Ovary (tissue), 3 donors: ENCODE measurements at regions not wholly inside any gene's neighbourhood (a gene's known extent, or its start where the extent isn't known, plus 50 kb on each side); places are given as distances from the start of the nearest gene placed in this dataset.

Experiments used
- CTCF ChIP-seq, 3 donors: fragments of 450-650 bp in 2 of 3; fragments of 200-600 bp in 1 of 3; IDR thresholded peaks; one replicate each; pipeline versions ENCODE4 v1.5.1 to v1.8.0; 2016 to 2022; ENCODE audit warnings: antibody characterized with exemption in 3 of 3, mild to moderate bottlenecking in 1 of 3
- EP300 ChIP-seq: sonication (generic); formaldehyde crosslinking; IDR thresholded peaks from one replicate; pipeline ENCODE4 v1.6.1; 2017; ENCODE audit warnings: antibody characterized with exemption
- POLR2A ChIP-seq: fragments of 450-650 bp; IDR thresholded peaks from one replicate; pipeline ENCODE4 v1.6.1; 2017; ENCODE audit warnings: antibody characterized with exemption, mild to moderate bottlenecking, moderate library complexity
- donor health status: DM: no; HTN: no; CAD: no.

- TF ChIP-seq POLR2A (no peak), CTCF (IDR thresholded peaks at IDR 0.05) (no peak), EP300 (no peak)
Observed at GRCh38 chrX:20410540-20410939, 143.8 kb upstream of the RPS6KA3 start.
